AG09309 (cell line): ENCODE measurements at regions not wholly inside any gene's neighbourhood (a gene's known extent, or its start where the extent isn't known, plus 50 kb on each side); places are given as distances from the start of the nearest gene placed in this dataset.

Source experiments
- DNase-seq: peaks from one replicate; pipeline ENCODE4 v3.0.0-alpha.2; 2010; ENCODE audit warnings: low read depth
- H3K4me3 ChIP-seq: 2 replicates; pipeline ENCODE4 v1.5.1; 2011; ENCODE audit warnings: mild to moderate bottlenecking, low read depth, low read length, moderate library complexity; ENCODE audit not compliant: control insufficient read depth
- TF ChIP-seq, protein P1 (sequence below): IDR thresholded peaks from 2 replicates; pipeline ENCODE4 v1.5.1; 2011; ENCODE audit warnings: mild to moderate bottlenecking, low read depth, low read length, inconsistent platforms; ENCODE audit not compliant: insufficient read depth, control insufficient read depth; ENCODE audit errors: missing control alignments

DNA sequence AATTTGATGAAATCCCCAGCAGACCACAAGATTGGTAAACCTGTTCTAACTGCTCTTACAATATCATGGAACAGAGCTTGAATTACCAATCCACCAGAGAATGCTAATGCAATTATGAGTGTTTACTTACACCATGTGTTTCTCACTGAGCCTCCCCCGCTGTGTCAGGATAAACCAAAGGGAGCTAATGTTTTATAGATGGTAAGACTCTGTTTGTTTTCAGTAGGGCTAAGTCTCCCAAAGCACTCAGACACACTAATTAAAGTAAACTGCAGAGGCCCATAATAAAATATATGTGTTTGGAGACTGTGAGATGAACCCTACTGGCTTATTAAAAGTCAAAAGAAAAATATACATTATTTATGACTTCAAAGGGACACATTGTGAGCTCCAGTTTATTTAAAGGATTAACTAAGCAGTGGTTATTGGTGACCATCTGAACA, 261.7 kb upstream of the FAM241A start:
- no peak overlapping the region for H3K4me3 ChIP-seq
- TF ChIP-seq, protein P1, sequence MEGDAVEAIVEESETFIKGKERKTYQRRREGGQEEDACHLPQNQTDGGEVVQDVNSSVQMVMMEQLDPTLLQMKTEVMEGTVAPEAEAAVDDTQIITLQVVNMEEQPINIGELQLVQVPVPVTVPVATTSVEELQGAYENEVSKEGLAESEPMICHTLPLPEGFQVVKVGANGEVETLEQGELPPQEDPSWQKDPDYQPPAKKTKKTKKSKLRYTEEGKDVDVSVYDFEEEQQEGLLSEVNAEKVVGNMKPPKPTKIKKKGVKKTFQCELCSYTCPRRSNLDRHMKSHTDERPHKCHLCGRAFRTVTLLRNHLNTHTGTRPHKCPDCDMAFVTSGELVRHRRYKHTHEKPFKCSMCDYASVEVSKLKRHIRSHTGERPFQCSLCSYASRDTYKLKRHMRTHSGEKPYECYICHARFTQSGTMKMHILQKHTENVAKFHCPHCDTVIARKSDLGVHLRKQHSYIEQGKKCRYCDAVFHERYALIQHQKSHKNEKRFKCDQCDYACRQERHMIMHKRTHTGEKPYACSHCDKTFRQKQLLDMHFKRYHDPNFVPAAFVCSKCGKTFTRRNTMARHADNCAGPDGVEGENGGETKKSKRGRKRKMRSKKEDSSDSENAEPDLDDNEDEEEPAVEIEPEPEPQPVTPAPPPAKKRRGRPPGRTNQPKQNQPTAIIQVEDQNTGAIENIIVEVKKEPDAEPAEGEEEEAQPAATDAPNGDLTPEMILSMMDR: no peak
- no peak for DNase-seq

DNA sequence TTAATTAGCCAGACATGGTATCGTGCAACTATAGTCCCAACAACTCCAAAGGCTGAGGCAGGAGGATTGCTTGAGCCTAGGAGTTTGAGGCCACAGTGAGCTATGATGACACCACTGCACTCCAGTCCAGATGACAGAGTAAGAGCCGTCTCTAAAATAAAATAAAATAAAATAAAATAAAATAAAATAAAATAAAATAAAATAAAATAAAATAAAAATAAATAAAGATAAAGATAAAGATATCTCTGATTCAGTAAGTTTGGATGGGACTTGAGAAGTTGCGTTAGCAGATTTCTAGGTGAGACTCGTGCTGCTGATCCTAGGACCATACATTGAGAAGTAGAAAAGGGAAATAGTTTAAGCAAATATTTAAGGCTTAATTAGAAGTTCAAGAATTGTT, 254.8 kb upstream of the FAM241A start:
- TF ChIP-seq, protein P1: no peak
- no peak for DNase-seq
- no peak overlapping the region for H3K4me3 ChIP-seq

DNA sequence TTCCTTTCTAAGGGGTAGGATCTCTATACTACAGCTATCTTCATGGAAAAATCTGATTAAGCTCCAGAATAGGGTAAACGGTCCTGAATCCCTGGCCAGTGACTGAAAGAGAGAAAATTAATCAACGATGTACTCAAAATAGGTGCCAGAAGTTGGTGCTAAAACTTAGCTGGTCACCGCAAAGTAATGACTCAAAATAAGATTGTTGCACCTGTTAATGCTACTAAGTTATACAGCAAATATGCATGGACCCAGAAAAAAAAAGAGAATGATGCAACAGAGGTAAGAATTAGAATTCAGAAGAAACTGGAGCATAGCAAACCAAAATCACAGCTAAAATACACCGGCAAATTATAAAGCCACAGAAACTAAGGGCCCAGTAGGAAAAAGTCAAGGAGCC, 239.7 kb upstream of the FAM241A start:
- no peak overlapping the region for H3K4me3 ChIP-seq
- TF ChIP-seq, protein P1: no peak
- no peak for DNase-seq

DNA sequence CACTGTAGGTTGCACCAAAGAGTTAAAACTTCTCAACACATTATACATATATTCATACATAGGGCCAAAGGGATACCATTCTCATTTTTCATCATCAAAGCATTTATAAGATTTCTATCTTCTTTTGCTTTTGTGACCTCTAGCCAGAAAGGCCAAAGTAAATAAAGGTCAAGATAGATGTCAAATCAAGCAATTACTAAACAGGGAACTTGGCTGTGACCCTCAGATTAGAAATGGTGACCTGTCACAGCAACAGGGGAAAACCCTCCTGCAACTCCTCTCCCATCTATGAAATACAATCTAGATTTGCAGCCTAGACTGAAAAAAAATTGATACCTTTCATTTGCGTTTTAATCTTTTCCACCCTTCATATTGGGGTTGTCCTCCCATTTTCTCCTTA, 225.6 kb upstream of the FAM241A start:
- H3K4me3 ChIP-seq: no peak overlapping the region
- no peak for DNase-seq
- TF ChIP-seq, protein P1: no peak

DNA sequence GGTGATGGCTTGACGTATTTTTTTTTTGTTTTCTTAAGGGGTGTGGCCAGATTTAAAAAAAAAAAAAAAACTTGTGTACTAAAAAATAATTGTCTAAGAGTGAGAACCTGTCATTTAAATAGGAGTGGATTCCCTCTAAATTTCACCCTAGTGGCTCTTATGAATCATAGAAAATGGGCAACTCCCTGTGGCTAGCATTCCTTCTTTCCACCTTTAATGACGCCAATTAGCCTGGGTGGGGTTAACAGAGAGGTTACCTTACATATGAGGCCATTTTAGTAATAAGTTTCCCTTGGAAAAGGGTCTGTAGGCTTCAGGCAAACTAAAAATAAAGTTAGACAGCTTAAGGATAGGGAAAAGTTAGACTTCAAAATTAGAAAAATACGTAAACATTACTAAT, 223.5 kb upstream of the FAM241A start:
- TF ChIP-seq, protein P1: no peak
- DNase-seq: no peak
- H3K4me3 ChIP-seq: no peak overlapping the region

DNA sequence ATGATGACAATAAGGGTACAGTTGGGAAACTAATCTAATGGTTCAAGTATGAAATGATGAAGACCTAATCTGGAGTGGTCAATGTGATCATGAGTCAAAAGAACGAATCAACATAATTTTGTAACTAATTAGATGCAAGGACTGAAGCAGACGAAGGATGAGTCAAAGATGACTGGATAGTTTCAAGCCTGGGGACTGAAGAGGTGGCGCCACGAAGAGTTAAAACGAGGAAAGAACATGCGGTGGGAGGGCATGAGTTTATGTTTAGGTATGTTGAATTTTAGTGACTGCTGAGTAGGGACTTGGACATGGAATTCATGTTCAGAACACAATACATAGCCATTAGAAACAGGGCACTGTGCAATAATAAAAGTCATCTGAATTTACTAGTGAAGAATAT, 221.5 kb upstream of the FAM241A start:
- TF ChIP-seq, protein P1: no peak
- DNase-seq: no peak
- no peak overlapping the region for H3K4me3 ChIP-seq

DNA sequence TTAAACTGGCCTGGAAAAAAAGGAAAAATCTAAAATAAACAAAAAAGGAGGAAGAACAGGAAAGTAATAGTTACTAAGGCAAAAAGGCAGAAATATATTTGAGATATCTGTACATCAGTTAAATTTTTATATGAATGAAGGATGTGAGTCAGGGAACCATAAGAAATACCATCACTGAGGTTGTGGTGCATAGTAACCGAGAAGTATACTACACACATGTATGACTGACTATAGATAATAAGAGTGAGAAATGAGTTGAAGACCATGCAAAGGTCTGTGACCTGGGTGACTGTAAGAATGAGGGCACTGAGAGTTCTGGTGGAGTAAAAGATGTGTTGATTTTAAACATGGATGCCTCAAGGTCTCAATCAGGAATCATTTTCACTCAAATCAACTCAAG, 220.6 kb upstream of the FAM241A start:
- TF ChIP-seq, protein P1: no peak
- H3K4me3 ChIP-seq: no peak overlapping the region
- DNase-seq: no peak
